ENCODE measurements at regions not wholly inside any gene's neighbourhood (a gene's known extent, or its start where the extent isn't known, plus 50 kb on each side); places are given as distances from the start of the nearest gene placed in this dataset.

DNA sequence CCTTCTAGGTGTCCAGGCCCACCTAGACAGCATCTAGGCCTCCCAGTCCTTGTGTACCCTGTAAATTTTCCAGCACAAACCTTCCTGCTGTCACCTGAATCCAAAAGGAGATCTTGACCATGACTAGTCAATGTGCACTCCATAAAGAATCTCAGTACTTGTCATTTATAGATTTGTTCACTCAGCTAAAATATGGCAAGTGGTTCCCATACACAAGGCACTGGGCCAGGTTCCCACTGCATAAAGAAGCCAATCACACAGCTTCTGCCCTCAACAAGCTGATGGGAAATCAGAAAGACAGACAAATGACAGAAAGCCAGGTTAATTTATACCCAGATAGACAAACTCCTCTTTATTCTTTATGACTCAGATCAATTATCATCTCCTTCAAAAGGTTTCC is 526.8 kb downstream of the CD83 start:
- TF ChIP-seq EZH2 (IDR thresholded peaks at IDR 0.05; ENCODE audit: low read depth, unreplicated experiment) (no peak), NANOG (IDR thresholded peaks at IDR 0.05; ENCODE audit: borderline replicate concordance) (no peak), ZNF114 (CRISPR knock-in tag; IDR thresholded peaks at IDR 0.05) (no peak), STAT1 (IDR thresholded peaks at IDR 0.05; ENCODE audit: unreplicated experiment) (no peak), CREB1 (CRISPR knock-in tag; IDR thresholded peaks at IDR 0.05; ENCODE audit: low read depth) (no peak), EZH2phosphoT487 (IDR thresholded peaks at IDR 0.05; ENCODE audit: unreplicated experiment) (no peak), ZNF331 (CRISPR knock-in tag; IDR thresholded peaks at IDR 0.05; ENCODE audit: low read depth) (no peak)
- TF ChIP-seq, protein P1, sequence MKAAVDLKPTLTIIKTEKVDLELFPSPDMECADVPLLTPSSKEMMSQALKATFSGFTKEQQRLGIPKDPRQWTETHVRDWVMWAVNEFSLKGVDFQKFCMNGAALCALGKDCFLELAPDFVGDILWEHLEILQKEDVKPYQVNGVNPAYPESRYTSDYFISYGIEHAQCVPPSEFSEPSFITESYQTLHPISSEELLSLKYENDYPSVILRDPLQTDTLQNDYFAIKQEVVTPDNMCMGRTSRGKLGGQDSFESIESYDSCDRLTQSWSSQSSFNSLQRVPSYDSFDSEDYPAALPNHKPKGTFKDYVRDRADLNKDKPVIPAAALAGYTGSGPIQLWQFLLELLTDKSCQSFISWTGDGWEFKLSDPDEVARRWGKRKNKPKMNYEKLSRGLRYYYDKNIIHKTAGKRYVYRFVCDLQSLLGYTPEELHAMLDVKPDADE (IDR thresholded peaks at IDR 0.05), result no peak
- TF ChIP-seq, protein P2, sequence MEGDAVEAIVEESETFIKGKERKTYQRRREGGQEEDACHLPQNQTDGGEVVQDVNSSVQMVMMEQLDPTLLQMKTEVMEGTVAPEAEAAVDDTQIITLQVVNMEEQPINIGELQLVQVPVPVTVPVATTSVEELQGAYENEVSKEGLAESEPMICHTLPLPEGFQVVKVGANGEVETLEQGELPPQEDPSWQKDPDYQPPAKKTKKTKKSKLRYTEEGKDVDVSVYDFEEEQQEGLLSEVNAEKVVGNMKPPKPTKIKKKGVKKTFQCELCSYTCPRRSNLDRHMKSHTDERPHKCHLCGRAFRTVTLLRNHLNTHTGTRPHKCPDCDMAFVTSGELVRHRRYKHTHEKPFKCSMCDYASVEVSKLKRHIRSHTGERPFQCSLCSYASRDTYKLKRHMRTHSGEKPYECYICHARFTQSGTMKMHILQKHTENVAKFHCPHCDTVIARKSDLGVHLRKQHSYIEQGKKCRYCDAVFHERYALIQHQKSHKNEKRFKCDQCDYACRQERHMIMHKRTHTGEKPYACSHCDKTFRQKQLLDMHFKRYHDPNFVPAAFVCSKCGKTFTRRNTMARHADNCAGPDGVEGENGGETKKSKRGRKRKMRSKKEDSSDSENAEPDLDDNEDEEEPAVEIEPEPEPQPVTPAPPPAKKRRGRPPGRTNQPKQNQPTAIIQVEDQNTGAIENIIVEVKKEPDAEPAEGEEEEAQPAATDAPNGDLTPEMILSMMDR (conservative IDR thresholded peaks at IDR 0.05; ENCODE audit: low read depth in 2 of 2), result no peak
- TF ChIP-seq, protein P3, sequence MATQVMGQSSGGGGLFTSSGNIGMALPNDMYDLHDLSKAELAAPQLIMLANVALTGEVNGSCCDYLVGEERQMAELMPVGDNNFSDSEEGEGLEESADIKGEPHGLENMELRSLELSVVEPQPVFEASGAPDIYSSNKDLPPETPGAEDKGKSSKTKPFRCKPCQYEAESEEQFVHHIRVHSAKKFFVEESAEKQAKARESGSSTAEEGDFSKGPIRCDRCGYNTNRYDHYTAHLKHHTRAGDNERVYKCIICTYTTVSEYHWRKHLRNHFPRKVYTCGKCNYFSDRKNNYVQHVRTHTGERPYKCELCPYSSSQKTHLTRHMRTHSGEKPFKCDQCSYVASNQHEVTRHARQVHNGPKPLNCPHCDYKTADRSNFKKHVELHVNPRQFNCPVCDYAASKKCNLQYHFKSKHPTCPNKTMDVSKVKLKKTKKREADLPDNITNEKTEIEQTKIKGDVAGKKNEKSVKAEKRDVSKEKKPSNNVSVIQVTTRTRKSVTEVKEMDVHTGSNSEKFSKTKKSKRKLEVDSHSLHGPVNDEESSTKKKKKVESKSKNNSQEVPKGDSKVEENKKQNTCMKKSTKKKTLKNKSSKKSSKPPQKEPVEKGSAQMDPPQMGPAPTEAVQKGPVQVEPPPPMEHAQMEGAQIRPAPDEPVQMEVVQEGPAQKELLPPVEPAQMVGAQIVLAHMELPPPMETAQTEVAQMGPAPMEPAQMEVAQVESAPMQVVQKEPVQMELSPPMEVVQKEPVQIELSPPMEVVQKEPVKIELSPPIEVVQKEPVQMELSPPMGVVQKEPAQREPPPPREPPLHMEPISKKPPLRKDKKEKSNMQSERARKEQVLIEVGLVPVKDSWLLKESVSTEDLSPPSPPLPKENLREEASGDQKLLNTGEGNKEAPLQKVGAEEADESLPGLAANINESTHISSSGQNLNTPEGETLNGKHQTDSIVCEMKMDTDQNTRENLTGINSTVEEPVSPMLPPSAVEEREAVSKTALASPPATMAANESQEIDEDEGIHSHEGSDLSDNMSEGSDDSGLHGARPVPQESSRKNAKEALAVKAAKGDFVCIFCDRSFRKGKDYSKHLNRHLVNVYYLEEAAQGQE (IDR thresholded peaks at IDR 0.05; ENCODE audit: unreplicated experiment), result no peak
- TF ChIP-seq, protein P4, sequence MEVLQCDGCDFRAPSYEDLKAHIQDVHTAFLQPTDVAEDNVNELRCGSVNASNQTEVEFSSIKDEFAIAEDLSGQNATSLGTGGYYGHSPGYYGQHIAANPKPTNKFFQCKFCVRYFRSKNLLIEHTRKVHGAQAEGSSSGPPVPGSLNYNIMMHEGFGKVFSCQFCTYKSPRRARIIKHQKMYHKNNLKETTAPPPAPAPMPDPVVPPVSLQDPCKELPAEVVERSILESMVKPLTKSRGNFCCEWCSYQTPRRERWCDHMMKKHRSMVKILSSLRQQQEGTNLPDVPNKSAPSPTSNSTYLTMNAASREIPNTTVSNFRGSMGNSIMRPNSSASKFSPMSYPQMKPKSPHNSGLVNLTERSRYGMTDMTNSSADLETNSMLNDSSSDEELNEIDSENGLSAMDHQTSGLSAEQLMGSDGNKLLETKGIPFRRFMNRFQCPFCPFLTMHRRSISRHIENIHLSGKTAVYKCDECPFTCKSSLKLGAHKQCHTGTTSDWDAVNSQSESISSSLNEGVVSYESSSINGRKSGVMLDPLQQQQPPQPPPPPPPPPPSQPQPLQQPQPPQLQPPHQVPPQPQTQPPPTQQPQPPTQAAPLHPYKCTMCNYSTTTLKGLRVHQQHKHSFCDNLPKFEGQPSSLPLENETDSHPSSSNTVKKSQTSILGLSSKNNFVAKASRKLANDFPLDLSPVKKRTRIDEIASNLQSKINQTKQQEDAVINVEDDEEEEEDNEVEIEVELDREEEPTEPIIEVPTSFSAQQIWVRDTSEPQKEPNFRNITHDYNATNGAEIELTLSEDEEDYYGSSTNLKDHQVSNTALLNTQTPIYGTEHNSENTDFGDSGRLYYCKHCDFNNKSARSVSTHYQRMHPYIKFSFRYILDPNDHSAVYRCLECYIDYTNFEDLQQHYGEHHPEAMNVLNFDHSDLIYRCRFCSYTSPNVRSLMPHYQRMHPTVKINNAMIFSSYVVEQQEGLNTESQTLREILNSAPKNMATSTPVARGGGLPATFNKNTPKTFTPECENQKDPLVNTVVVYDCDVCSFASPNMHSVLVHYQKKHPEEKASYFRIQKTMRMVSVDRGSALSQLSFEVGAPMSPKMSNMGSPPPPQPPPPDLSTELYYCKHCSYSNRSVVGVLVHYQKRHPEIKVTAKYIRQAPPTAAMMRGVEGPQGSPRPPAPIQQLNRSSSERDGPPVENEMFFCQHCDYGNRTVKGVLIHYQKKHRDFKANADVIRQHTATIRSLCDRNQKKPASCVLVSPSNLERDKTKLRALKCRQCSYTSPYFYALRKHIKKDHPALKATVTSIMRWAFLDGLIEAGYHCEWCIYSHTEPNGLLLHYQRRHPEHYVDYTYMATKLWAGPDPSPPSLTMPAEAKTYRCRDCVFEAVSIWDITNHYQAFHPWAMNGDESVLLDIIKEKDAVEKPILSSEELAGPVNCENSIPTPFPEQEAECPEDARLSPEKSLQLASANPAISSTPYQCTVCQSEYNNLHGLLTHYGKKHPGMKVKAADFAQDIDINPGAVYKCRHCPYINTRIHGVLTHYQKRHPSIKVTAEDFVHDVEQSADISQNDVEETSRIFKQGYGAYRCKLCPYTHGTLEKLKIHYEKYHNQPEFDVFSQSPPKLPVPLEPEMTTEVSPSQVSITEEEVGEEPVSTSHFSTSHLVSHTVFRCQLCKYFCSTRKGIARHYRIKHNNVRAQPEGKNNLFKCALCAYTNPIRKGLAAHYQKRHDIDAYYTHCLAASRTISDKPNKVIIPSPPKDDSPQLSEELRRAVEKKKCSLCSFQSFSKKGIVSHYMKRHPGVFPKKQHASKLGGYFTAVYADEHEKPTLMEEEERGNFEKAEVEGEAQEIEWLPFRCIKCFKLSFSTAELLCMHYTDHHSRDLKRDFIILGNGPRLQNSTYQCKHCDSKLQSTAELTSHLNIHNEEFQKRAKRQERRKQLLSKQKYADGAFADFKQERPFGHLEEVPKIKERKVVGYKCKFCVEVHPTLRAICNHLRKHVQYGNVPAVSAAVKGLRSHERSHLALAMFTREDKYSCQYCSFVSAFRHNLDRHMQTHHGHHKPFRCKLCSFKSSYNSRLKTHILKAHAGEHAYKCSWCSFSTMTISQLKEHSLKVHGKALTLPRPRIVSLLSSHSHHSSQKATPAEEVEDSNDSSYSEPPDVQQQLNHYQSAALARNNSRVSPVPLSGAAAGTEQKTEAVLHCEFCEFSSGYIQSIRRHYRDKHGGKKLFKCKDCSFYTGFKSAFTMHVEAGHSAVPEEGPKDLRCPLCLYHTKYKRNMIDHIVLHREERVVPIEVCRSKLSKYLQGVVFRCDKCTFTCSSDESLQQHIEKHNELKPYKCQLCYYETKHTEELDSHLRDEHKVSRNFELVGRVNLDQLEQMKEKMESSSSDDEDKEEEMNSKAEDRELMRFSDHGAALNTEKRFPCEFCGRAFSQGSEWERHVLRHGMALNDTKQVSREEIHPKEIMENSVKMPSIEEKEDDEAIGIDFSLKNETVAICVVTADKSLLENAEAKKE (CRISPR knock-in tag; IDR thresholded peaks at IDR 0.05), result no peak
- ATAC-seq, result no peak
- H3F3A ChIP-seq (replicated peaks; ENCODE audit: low read depth), result peaks cover 5% of the 10 kb centered on the region; the same call in 1 of the 2 replicates
- no peak overlapping the region for H3K4me2 ChIP-seq
- H3K36me3 ChIP-seq (ENCODE audit: insufficient read depth), result no peaks in the 10 kb centered on the region
- Mint-ChIP-seq H3K36me3 (ENCODE audit: low read depth) (no peaks in the 10 kb centered on the region; the same call in 2 of the 3 replicates), H3K4me1 (peaks cover 30% of the 10 kb centered on the region), H3K9me3 (no peaks in the 10 kb centered on the region), H3K4me3 (no peak overlapping the region), H3K27me3 (ENCODE audit: insufficient read depth, low read depth, poor library complexity) (peaks cover 15% of the 10 kb centered on the region), H3K27ac (no peak overlapping the region)
- H3K4me3 ChIP-seq, result no peak overlapping the region
- H2AFZ ChIP-seq, result no peak overlapping the region
- peaks cover 13% of the 10 kb centered on the region; the same call in 1 of the 2 replicates for H3K9me2 ChIP-seq (ENCODE audit: insufficient read depth)
- H3K79me2 ChIP-seq (replicated peaks; ENCODE audit: insufficient read depth), result no peaks in the 10 kb centered on the region
- H4K20me1 ChIP-seq (replicated peaks; ENCODE audit: insufficient read depth), result no peaks in the 10 kb centered on the region
- no peak for DNase-seq (ENCODE audit: low spot score)
- peaks cover 32% of the 10 kb centered on the region for H3K4me1 ChIP-seq (ENCODE audit: insufficient read depth)
- H3K27me3 ChIP-seq (ENCODE audit: insufficient read depth), result no peaks in the 10 kb centered on the region
- H3K27ac ChIP-seq (ENCODE audit: low read depth), result no peak overlapping the region
